GM21723 (cell line): ENCODE measurements at regions not wholly inside any gene's neighbourhood (a gene's known extent, or its start where the extent isn't known, plus 50 kb on each side); places are given as distances from the start of the nearest gene placed in this dataset.
"Not testable (repeated sequence)": the region's sequence is repeated elsewhere in the genome, so short reads cannot be mapped to it uniquely, and the experiment has no call there.

Experiments used
- ATAC-seq: cut with Tn5 transposase; IDR thresholded peaks from one replicate; pipeline ENCODE4 v1.9.1; 2021; ENCODE audit warnings: mild to moderate bottlenecking, moderate library complexity; ENCODE audit not compliant: unreplicated experiment

GRCh38 chr11:134496058-134496457 lies 84.0 kb upstream of the B3GAT1 start:
- ATAC-seq: not testable (repeated sequence)

DNA sequence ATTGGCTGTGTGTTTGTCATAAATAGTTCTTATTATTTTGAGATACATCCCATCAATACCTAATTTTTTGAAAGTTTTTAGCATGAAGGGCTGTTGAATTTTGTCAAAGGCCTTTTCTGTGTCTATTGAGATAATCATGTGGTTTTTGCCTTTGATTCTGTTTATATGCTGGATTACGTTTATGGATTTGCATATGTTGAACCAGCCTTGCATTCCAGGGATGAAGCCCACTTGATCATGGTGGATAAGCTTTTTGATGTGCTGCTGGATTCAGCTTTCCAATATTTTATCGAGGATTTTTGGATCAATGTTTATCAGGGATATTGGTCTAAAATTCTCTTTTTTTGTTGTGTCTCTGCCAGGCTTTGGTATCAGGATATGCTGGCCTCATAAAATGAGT lies 82.4 kb upstream of the B3GAT1 start:
- ATAC-seq: not testable (repeated sequence)

DNA sequence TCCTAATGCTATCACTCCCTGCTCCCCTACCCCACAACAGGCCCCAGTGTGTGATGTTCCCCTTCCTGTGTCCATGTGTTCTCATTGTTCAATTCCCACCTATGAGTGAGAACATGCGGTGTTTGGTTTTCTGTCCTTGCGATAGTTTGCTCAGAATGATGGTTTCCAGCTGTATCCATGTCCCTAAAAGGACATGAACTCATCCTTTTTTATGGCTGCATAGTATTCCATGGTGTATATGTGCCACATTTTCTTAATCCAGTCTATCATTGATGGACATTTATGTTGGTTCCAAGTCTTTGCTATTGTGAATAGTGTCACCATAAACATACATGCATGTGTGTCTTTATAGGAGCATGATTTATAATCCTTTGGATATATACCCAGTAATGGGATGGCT lies 80.4 kb upstream of the B3GAT1 start:
- ATAC-seq: not testable (repeated sequence)

DNA sequence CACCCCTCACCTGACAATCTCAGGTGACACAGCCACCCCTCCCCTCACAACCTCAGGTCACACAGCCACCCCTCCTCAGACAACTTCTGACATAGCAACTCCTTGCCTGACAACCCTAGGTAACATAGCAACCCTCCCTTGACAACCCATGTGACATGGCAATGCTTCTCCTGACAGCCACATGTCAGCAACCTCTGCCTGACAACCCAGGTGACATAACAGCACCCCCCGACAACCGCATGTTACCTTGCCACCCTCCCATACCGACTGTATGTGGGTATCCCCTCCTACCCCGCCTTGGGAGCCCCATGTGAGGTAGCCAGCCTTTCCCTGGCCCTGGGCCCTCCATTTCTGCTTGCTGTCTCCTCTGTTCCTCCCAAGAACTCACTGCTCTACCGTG lies 77.7 kb upstream of the B3GAT1 start:
- ATAC-seq: no peak

- ATAC-seq: no peak
Observed at GRCh38 chr11:134488913-134489312, 76.9 kb upstream of the B3GAT1 start.

GRCh38 chr11:134488512-134488911 lies 76.5 kb upstream of the B3GAT1 start:
- ATAC-seq: no peak

- no peak for ATAC-seq
Observed at GRCh38 chr11:134487696-134488095, 75.7 kb upstream of the B3GAT1 start.

DNA sequence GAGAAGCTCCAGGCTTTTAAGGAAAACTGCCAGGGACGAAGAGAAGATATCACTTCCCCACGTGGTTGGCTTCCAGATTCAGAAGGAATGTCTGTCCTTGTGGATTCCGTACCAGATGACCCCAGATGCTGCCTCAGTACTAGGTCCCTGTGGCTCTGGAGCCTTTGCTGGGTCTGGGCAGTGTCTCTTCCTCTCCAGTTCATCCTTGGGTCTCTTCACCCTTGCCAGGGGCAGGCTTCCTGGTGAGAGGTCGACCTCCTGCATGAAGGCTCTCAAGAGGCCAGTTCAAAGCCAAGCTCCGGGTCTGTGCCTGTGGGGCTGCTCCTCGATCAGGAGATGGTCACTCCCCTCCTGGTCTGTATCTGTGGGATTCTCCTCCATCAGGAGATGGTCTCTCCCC lies 74.7 kb upstream of the B3GAT1 start:
- ATAC-seq: no peak

DNA sequence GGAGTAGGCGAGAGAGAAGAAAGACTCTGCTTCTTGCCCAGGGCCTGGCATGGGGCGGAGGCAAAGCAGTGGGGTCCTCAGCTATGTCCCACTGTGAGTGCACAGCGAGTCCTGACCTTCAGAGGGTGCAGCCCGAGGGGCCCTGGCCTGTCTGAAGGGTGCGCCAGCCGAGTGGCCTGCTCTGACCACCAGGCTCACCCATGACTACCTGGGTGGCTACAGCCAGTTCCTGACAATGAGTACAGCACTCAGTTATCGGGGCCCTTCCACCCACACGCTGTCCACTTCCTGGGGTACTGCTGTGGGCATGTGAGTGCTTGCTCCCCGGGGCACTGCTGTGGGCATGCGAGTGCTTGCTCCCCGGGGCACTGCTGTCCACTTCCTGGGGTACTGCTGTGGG lies 74.1 kb upstream of the B3GAT1 start:
- no peak for ATAC-seq

- ATAC-seq: no peak
Observed at GRCh38 chr11:134485316-134485715, 73.3 kb upstream of the B3GAT1 start.

DNA sequence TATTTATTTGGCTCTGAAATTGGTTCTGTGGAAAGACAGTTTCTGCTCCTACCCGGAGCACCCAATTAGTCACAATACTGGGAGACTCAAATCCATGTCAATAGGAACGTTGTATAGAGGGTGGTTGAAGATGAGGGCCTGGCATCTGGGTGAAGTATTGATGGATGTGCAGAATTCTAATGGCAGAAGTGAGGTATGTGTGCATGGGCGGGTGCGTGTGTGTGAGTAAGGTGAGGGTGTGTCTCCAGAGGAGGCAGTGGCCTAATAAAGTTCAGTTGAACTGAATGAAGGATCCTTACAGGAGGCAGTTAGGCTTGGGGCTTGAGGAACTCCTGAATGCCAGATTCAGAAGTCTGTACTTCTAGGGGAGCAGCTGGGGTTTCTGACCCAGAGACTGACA lies 71.8 kb upstream of the B3GAT1 start:
- no peak for ATAC-seq

- no peak for ATAC-seq
Observed at GRCh38 chr11:134483291-134483690, 71.2 kb upstream of the B3GAT1 start.

DNA sequence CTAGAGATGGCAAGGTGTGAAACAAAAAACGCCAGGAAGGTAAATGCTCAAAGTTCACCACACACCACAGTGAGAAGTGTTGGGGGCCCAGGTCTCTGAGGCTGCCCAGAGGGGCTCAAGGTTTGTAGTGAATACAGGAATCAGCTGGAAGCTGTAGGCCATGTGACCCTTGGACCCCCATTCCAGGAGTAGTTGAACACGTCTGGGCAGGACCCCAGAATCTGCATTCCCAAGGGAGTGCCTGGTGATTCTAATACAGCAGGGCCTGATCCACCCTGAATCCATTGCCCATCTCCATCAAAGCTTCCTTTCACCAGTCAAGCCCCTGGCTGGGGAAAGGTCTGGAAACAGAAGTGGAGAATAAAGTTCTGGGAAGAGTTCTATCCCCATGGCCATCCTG lies 70.8 kb upstream of the B3GAT1 start:
- ATAC-seq: no peak

DNA sequence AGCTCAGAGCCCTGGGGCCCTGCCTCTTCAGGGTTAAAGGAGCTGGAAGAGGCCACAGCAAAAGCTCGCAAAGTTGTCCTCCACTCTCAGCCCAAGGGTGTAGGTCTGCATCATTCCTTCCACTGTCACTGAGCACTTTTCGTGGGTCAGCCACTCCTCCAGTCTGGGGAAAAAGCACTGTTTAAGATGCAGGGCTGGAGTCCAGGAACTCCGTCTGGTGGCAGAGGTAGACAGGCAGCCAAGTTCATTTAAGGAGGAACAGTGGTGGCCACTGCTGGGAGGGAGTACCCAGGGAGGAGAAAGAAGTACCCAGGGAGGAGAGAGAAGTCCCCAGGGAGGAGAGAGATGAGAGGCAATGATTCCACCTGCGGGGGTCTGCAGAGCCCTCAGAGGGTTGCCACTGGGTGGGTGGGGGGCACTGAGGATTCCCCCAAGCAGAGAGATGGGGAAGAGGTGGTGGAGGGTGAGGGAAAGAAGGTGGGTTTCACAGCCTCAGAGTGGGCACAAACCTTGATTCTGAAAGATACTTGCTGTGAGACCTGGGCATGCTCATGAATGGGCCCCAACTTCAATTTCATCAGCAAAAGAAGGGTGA lies 70.0 kb upstream of the B3GAT1 start:
- ATAC-seq: no peak

DNA sequence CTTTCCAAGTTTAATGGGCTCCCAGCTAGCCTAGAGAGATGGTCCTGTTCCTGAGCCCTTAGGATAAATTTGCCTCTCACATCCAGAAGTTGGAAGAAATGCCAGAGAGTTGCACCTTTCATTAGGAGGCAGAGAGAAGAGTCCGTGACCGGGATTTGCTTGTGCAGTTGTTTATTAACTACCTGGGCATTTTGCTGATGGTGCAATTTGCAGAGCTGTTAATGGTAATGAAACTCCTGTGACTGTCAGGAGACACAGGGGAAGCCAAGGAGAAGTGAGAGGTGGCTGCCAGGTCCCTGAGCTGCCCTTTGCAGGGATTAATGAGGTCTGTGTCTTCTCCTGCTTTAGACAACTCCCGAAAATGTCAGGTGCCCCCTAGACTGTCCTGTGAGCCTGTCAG lies 69.1 kb upstream of the B3GAT1 start:
- no peak for ATAC-seq

DNA sequence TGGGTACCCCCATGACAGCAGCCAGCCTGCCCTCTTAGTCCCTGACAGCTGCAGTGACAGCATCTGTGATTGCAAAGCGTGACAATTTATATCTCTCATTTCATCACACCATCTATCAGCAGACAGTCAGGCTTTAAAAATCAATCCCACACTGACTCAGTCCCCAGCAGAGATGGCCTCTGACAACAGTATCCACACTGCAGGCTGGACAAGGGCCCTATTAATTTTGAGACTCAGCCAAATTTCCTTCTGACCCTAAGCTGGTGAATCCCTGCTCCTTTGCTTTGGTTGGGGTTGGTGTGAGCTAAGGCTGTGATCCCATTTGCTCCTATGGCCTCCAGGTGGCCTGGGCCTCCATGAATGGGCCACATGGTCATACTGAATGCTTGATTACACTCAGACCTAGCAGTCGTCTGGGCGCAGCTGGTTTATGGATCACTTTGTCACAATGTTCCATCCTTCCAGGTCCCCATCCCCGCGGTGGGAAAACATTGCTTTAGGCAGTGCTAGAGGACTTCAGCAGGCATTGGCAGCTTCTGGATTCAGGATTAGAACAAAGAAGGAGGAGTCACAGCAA lies 68.2 kb upstream of the B3GAT1 start:
- no peak for ATAC-seq

DNA sequence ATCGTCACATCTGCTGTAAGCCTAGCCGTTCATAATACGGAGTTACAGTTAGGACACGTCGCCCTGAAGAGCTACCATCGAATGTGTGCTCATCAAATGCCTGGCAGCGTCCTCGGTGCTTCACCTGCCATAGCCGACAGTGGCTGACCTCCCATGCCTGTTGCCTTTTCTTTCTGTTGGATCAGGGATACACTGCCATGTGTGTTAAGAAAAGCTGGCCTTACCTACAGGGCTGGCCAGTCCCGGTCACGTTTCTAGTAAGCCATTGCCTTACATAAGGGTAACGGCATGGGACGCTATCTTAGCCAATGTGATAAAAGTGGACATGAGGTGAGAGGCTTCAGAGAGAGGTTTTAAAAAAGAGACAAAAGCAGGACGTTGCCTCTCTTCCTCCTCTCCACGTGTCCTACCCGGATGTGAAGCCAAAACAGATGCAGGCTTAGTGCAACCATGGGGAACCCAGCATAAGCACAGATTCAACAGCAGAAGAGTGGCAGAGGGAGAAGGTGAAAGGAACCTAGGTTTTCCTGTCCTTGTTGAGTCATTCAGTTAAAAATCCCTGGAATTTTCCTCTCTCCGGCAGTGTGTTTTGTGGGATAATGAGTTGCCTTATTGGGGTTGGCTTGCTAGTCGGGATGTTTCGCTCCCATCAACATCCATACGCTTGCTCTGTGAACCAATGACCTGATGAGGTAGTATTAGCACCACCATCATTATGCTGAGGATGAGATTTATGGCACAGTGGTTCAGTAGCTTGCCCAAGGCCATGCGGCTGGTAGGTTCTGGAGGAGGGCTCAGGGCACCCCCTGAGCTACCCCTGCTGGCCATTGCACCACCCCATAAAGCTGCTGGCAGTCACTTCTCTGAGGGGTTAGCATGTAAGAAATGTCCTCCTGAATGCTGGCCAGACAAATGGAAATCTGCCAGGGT lies 67.4 kb upstream of the B3GAT1 start:
- no peak for ATAC-seq

GRCh38 chr11:134478611-134479010 lies 66.6 kb upstream of the B3GAT1 start:
- no peak for ATAC-seq

DNA sequence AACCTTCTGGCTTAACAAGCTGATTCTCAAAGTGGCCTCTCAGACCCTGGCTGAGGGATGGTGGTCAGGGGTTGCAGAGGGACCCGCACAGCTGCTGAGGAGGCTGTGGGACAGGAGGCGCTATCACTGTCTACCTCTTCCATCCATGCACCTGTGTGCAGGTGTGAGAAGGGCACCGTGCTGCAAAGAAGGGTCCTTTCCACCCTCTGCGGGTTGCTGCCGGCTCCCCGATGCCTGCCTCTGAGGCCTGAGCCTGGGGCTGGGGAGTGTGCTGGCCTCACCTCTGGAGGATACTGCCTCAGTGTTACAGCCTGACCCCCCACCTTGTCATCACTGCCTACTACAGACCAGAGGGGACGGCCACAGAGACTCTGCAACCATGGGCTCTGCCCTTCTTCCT lies 66.1 kb upstream of the B3GAT1 start:
- no peak for ATAC-seq

DNA sequence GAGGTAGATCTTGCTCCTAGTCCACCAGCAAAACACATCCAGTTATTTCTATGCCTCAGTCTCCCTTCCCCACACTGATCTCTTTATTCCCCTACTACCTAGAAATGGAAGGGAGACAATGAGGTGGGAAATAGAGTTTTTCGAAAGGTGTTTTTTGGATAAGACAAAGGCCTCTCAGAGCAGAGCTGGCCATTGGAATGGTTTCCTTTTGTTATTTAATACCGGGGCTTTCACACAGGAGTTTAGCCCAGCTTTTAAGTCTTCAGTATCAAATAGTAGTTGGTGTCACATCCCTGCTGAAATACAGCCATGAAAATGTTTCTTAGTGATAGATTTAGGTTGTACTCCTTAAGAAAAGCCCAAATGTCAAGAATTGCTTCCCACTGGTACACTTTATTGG lies 65.4 kb upstream of the B3GAT1 start:
- no peak for ATAC-seq

DNA sequence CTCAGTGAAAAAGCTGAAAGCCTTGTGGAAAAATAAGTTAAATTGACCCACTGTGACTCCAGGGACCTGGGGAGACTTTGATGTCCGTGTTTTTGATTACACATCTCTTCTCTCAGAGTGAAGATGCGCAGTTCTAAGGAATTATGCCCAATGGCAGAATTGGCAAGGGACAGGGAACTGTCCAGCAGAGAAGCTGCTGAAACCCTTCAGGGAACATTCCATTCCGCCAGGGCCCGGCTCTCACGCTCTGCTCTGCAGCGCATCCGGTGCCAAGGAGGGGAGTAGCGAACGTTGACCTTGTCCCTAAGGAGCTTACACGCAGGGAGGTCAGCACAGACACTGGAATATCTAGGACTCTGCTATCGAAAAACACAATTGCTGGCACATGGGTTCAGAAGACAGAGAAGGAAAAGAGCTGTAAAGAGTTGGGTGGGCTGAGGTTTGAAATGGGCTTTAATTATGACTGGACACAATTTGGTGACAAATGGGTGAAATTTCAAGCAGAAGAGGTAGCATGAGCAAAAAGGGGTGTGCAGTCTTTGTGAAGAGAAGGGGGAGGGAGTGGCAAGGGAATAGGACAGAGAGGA lies 64.5 kb upstream of the B3GAT1 start:
- ATAC-seq: no peak

GRCh38 chr11:134475951-134476350 lies 63.9 kb upstream of the B3GAT1 start:
- ATAC-seq: no peak
